Neural progenitor cell (in vitro differentiated cells): ENCODE measurements at regions not wholly inside any gene's neighbourhood (a gene's known extent, or its start where the extent isn't known, plus 50 kb on each side); places are given as distances from the start of the nearest gene placed in this dataset.

ENCODE experiments used
- DNase-seq: peaks from one replicate; pipeline ENCODE4 v3.0.0-alpha.2; 2016; ENCODE audit warnings: low spot score
- H2AFZ ChIP-seq: fragments of 200-600 bp; sonication (generic); replicated peaks from 2 replicates; pipeline ENCODE4 v1.6.1; 2016; ENCODE audit warnings: antibody characterized with exemption
- H3F3A ChIP-seq: fragments of 200-600 bp; sonication (generic); 2 replicates; pipeline ENCODE4 v1.6.1; 2016; ENCODE audit warnings: antibody characterized with exemption, low read depth
- H3K27ac ChIP-seq: fragments of 200-600 bp; sonication (generic); 2 replicates; pipeline ENCODE4 v1.5.1; 2016; ENCODE audit warnings: mild to moderate bottlenecking
- H3K27me3 ChIP-seq: fragments of 200-600 bp; sonication (generic); 2 replicates; pipeline ENCODE4 v1.6.1; 2016; ENCODE audit warnings: mild to moderate bottlenecking, moderate library complexity
- H3K36me3 ChIP-seq: fragments of 200-600 bp; sonication (generic); 2 replicates; pipeline ENCODE4 v1.5.1; 2016
- H3K4me1 ChIP-seq: fragments of 200-600 bp; sonication (generic); 2 replicates; pipeline ENCODE4 v1.6.1; 2016; ENCODE audit warnings: mixed run types
- H3K4me2 ChIP-seq: fragments of 200-600 bp; sonication (generic); 2 replicates; pipeline ENCODE4 v1.6.1; 2016
- H3K4me3 ChIP-seq: fragments of 200-600 bp; sonication (generic); 2 replicates; pipeline ENCODE4 v1.5.1; 2016
- H3K79me2 ChIP-seq: fragments of 200-600 bp; sonication (generic); 2 replicates; pipeline ENCODE4 v1.6.1; 2016; ENCODE audit warnings: low read depth
- H3K9ac ChIP-seq: fragments of 200-600 bp; sonication (generic); 2 replicates; pipeline ENCODE4 v1.6.1; 2016
- H3K9me3 ChIP-seq: fragments of 200-600 bp; sonication (generic); 2 replicates; pipeline ENCODE4 v1.5.1; 2016; ENCODE audit warnings: low read depth
- H4K20me1 ChIP-seq: fragments of 200-600 bp; sonication (generic); 2 replicates; pipeline ENCODE4 v1.6.1; 2016; ENCODE audit warnings: low read depth
- H3K27ac Mint-ChIP-seq: 3 replicates; pipeline ENCODE4 v1.8.0; 2021; ENCODE audit warnings: mixed read lengths
- H3K27me3 Mint-ChIP-seq: 2 replicates; pipeline ENCODE4 v1.8.0; 2022; ENCODE audit warnings: low read depth, mild to moderate bottlenecking, inconsistent platforms, moderate library complexity, mixed read lengths; ENCODE audit not compliant: insufficient read depth
- H3K36me3 Mint-ChIP-seq: 3 replicates; pipeline ENCODE4 v1.8.0; 2021; ENCODE audit warnings: mixed read lengths
- H3K4me1 Mint-ChIP-seq: 3 replicates; pipeline ENCODE4 v1.8.0; 2021; ENCODE audit warnings: mixed read lengths
- H3K4me3 Mint-ChIP-seq: 3 replicates; pipeline ENCODE4 v1.8.0; 2021; ENCODE audit warnings: mild to moderate bottlenecking, moderate library complexity, mixed read lengths
- H3K9me3 Mint-ChIP-seq: 3 replicates; pipeline ENCODE4 v1.8.0; 2020; ENCODE audit warnings: mixed read lengths
- CTCF ChIP-seq: fragments of 200-600 bp; sonication (generic); IDR thresholded peaks from 2 replicates; pipeline ENCODE4 v1.5.1; 2017; ENCODE audit warnings: antibody characterized with exemption, mild to moderate bottlenecking
- EZH2 ChIP-seq: fragments of 200-600 bp; sonication (generic); IDR thresholded peaks from 2 replicates; pipeline ENCODE4 v1.6.1; 2017; ENCODE audit warnings: antibody characterized with exemption, mild to moderate bottlenecking, moderate library complexity
- EZH2phosphoT487 ChIP-seq: fragments of 200-600 bp; sonication (generic); IDR thresholded peaks from 2 replicates; pipeline ENCODE4 v1.6.1; 2017; ENCODE audit warnings: antibody characterized with exemption

GRCh38 chr6:19519941-19520340 is 317.2 kb upstream of the ID4 start:
- TF ChIP-seq EZH2phosphoT487, result no peak
- no peak for TF ChIP-seq EZH2
- TF ChIP-seq CTCF, result no peak

GRCh38 chr6:19524366-19525186 is 312.6 kb upstream of the ID4 start:
- no peak overlapping the region for H3K4me3 Mint-ChIP-seq
- TF ChIP-seq EZH2, result no peak
- TF ChIP-seq CTCF, result no peak
- no peak for TF ChIP-seq EZH2phosphoT487
- no peaks in the 10 kb centered on the region for H3K4me1 ChIP-seq

More at GRCh38 chr6:19519941-19520340, 317.2 kb upstream of the ID4 start:
- DNase-seq, result no peak
- Histone ChIP-seq H3K9ac (no peak overlapping the region), H3K36me3 (no peaks in the 10 kb centered on the region), H3K4me1 (no peaks in the 10 kb centered on the region), H3F3A (no peaks in the 10 kb centered on the region), H3K27ac (no peak overlapping the region), H3K9me3 (peaks cover 11% of the 10 kb centered on the region), H3K4me3 (no peak overlapping the region), H4K20me1 (no peaks in the 10 kb centered on the region), H2AFZ (no peak overlapping the region), H3K27me3 (no peaks in the 10 kb centered on the region), H3K79me2 (no peaks in the 10 kb centered on the region), H3K4me2 (no peak overlapping the region)
- Mint-ChIP-seq H3K27me3 (peaks cover 5% of the 10 kb centered on the region), H3K27ac (no peak overlapping the region), H3K4me1 (no peaks in the 10 kb centered on the region), H3K36me3 (peaks cover 10% of the 10 kb centered on the region), H3K9me3 (peaks cover 23% of the 10 kb centered on the region), H3K4me3 (no peak overlapping the region)

DNA sequence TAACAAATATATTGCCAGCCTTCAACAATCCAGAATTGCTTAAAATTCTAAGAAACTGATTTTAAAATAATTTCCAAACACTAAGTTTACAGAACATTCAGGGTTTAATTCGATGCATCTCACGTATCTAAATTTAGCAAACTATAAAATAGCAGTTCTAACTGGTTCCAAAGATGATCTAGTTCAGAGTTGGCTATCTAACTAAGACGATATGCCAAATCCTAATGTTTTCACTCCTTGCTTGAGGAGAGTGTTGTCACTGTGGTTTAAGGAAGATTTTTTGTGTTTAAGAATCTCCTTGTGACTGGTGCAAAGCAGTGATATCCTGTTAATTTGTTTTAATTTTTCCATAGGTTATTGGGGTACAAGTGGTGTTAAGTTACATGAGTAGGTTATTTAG is 311.5 kb upstream of the ID4 start:
- H3K9me3 ChIP-seq, result no peaks in the 10 kb centered on the region
- H4K20me1 ChIP-seq, result no peaks in the 10 kb centered on the region
- H3K4me1 ChIP-seq, result no peaks in the 10 kb centered on the region
- H3F3A ChIP-seq, result no peaks in the 10 kb centered on the region
- no peaks in the 10 kb centered on the region for H3K79me2 ChIP-seq
- H3K36me3 Mint-ChIP-seq, result no peaks in the 10 kb centered on the region
- H3K27ac Mint-ChIP-seq, result no peak overlapping the region
- H3K27me3 ChIP-seq, result no peaks in the 10 kb centered on the region
- H3K27ac ChIP-seq, result no peak overlapping the region
- no peak for DNase-seq
- H3K36me3 ChIP-seq, result no peaks in the 10 kb centered on the region
- TF ChIP-seq CTCF, result no peak
- no peak for TF ChIP-seq EZH2
- no peak for TF ChIP-seq EZH2phosphoT487
- peaks cover 5% of the 10 kb centered on the region for H3K27me3 Mint-ChIP-seq
- no peak overlapping the region for H3K9ac ChIP-seq
- no peak overlapping the region for H3K4me3 ChIP-seq
- no peaks in the 10 kb centered on the region for H3K4me1 Mint-ChIP-seq
- H3K9me3 Mint-ChIP-seq, result peaks cover 2% of the 10 kb centered on the region
- H2AFZ ChIP-seq, result no peak overlapping the region
- no peak overlapping the region for H3K4me2 ChIP-seq
- no peak overlapping the region for H3K4me3 Mint-ChIP-seq

More at GRCh38 chr6:19524366-19525186, 312.6 kb upstream of the ID4 start:
- Histone ChIP-seq H3K36me3 (no peaks in the 10 kb centered on the region), H3K27ac (no peak overlapping the region), H3K79me2 (no peaks in the 10 kb centered on the region), H3K4me3 (no peak overlapping the region), H2AFZ (no peak overlapping the region), H3F3A (no peaks in the 10 kb centered on the region), H3K9me3 (no peaks in the 10 kb centered on the region), H3K4me2 (no peak overlapping the region), H4K20me1 (no peaks in the 10 kb centered on the region), H3K27me3 (no peaks in the 10 kb centered on the region), H3K9ac (no peak overlapping the region)
- H3K36me3 Mint-ChIP-seq, result no peaks in the 10 kb centered on the region
- no peaks in the 10 kb centered on the region for H3K4me1 Mint-ChIP-seq
- H3K27ac Mint-ChIP-seq, result no peak overlapping the region
- H3K27me3 Mint-ChIP-seq, result peaks cover 3% of the 10 kb centered on the region
- DNase-seq, result no peak
- peaks cover 2% of the 10 kb centered on the region for H3K9me3 Mint-ChIP-seq
